Vagina (tissue), 2 donors: ENCODE measurements at regions not wholly inside any gene's neighbourhood (a gene's known extent, or its start where the extent isn't known, plus 50 kb on each side); places are given as distances from the start of the nearest gene placed in this dataset.

Experiments
- CTCF ChIP-seq, 3 experiments: fragments of 450-650 bp in 2 of 3; fragments of 200-600 bp in 1 of 3; sonication (generic) in 1 of 3; IDR thresholded peaks; one replicate each; pipeline ENCODE4 v1.5.1; 2017 to 2019; ENCODE audit warnings: antibody characterized with exemption in 3 of 3, mild to moderate bottlenecking in 2 of 3, moderate library complexity in 2 of 3
- POLR2A ChIP-seq, 2 donors: fragments of 450-650 bp; IDR thresholded peaks; one replicate each; pipeline ENCODE4 v1.6.1; 2017; ENCODE audit warnings: antibody characterized with exemption in 2 of 2, mild to moderate bottlenecking in 2 of 2, moderate library complexity in 2 of 2
- POLR2AphosphoS5 ChIP-seq, 2 donors: sonication (generic); formaldehyde crosslinking; IDR thresholded peaks; one replicate each; pipeline ENCODE4 v1.9.0; 2017; ENCODE audit warnings: antibody characterized with exemption in 2 of 2, mild to moderate bottlenecking in 2 of 2, low read depth in 1 of 2; ENCODE audit not compliant: insufficient read depth in 1 of 2

GRCh38 chr1:229017091-229017490, 253.8 kb upstream of the RAB4A start:
- TF ChIP-seq POLR2AphosphoS5 (IDR thresholded peaks at IDR 0.05; ENCODE audit: insufficient read depth in 1 of 2, low read depth in 1 of 2) (no peak), CTCF (IDR thresholded peaks at IDR 0.05) (no peak), POLR2A (IDR thresholded peaks at IDR 0.05) (no peak)
